ENCODE measurements at regions not wholly inside any gene's neighbourhood (a gene's known extent, or its start where the extent isn't known, plus 50 kb on each side); places are given as distances from the start of the nearest gene placed in this dataset.

DNA sequence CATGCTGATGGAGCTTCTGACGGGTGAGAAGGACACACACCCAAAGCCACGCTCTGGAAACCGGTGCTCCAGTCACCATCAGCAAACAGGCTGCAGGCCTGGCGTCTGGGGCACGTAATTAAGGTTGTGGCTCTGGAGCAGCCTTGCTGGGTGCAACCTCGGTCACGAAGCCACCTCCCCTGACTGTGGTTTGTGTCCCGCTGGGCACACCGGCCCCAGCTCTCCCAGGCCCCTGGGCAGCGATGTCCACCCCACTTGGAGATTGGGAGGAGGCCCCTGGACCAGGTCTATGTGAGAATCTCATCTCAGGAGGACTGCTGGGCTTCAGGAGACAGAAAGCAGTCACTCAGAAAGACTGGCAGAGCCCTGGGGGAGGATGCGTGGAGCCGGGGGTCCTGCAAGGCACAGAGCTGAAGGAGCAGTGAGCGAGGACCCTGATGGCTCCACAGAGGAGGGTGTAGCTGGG is 631.6 kb downstream of the BRD1 start (continued):
- TF ChIP-seq REST (IDR thresholded peaks at IDR 0.05; ENCODE audit: low read depth): no peak
- TF ChIP-seq FOSL1 (IDR thresholded peaks at IDR 0.05; ENCODE audit: low read depth): no peak
- TF ChIP-seq CEBPB (IDR thresholded peaks at IDR 0.05; ENCODE audit: low read depth): no peak
- TF ChIP-seq ZFX (IDR thresholded peaks at IDR 0.05): no peak
- no peak for TF ChIP-seq EZH2 (IDR thresholded peaks at IDR 0.05)
- no peak for TF ChIP-seq CBX3 (IDR thresholded peaks at IDR 0.05; ENCODE audit: low read depth)
- TF ChIP-seq POLR2AphosphoS5 (IDR thresholded peaks at IDR 0.05; ENCODE audit: low read depth, low read length): no peak
- no peak for TF ChIP-seq POLR2A (IDR thresholded peaks at IDR 0.05; ENCODE audit: borderline replicate concordance, extremely low read depth, insufficient read depth, insufficient read length)

- ATAC-seq: no peak
- TF ChIP-seq CEBPB (IDR thresholded peaks at IDR 0.05; ENCODE audit: low read depth): no peak
- TF ChIP-seq MAX (IDR thresholded peaks at IDR 0.05): no peak
- TF ChIP-seq EGR1 (IDR thresholded peaks at IDR 0.05; ENCODE audit: low read depth): no peak
- TF ChIP-seq, protein P1, sequence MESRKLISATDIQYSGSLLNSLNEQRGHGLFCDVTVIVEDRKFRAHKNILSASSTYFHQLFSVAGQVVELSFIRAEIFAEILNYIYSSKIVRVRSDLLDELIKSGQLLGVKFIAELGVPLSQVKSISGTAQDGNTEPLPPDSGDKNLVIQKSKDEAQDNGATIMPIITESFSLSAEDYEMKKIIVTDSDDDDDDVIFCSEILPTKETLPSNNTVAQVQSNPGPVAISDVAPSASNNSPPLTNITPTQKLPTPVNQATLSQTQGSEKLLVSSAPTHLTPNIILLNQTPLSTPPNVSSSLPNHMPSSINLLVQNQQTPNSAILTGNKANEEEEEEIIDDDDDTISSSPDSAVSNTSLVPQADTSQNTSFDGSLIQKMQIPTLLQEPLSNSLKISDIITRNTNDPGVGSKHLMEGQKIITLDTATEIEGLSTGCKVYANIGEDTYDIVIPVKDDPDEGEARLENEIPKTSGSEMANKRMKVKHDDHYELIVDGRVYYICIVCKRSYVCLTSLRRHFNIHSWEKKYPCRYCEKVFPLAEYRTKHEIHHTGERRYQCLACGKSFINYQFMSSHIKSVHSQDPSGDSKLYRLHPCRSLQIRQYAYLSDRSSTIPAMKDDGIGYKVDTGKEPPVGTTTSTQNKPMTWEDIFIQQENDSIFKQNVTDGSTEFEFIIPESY (IDR thresholded peaks at IDR 0.05; ENCODE audit: extremely low read depth, insufficient replicate concordance, low read length): no peak
- TF ChIP-seq POLR2AphosphoS5 (IDR thresholded peaks at IDR 0.05; ENCODE audit: low read depth, low read length): no peak
- TF ChIP-seq ZFX (IDR thresholded peaks at IDR 0.05): no peak
- TF ChIP-seq EZH2 (IDR thresholded peaks at IDR 0.05): no peak
- no peak for TF ChIP-seq FOSL1 (IDR thresholded peaks at IDR 0.05; ENCODE audit: low read depth)
- no peak for TF ChIP-seq TCF7L2 (IDR thresholded peaks at IDR 0.05; ENCODE audit: borderline replicate concordance, extremely low read depth, insufficient read depth, insufficient read length)
- no peak for TF ChIP-seq SRF (IDR thresholded peaks at IDR 0.05; ENCODE audit: low read depth)
- TF ChIP-seq, protein P2, sequence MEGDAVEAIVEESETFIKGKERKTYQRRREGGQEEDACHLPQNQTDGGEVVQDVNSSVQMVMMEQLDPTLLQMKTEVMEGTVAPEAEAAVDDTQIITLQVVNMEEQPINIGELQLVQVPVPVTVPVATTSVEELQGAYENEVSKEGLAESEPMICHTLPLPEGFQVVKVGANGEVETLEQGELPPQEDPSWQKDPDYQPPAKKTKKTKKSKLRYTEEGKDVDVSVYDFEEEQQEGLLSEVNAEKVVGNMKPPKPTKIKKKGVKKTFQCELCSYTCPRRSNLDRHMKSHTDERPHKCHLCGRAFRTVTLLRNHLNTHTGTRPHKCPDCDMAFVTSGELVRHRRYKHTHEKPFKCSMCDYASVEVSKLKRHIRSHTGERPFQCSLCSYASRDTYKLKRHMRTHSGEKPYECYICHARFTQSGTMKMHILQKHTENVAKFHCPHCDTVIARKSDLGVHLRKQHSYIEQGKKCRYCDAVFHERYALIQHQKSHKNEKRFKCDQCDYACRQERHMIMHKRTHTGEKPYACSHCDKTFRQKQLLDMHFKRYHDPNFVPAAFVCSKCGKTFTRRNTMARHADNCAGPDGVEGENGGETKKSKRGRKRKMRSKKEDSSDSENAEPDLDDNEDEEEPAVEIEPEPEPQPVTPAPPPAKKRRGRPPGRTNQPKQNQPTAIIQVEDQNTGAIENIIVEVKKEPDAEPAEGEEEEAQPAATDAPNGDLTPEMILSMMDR (IDR thresholded peaks at IDR 0.05 in 2 of 3, conservative IDR thresholded peaks at IDR 0.05 in 1 of 3; ENCODE audit: borderline replicate concordance in 1 of 3, insufficient read depth in 1 of 3, low read depth in 2 of 3, low read length in 2 of 3): no peak
Observed at GRCh38 chr22:49195636-49196035, 632.0 kb downstream of the BRD1 start.

More at GRCh38 chr22:49195636-49196035, 632.0 kb downstream of the BRD1 start:
- H2AFZ ChIP-seq (ENCODE audit: low read depth, low read length, poor library complexity, severe bottlenecking): no peak overlapping the region
- no peaks in the 10 kb centered on the region for H3K79me2 ChIP-seq (ENCODE audit: insufficient read depth, low read length)
- H4K20me1 ChIP-seq (ENCODE audit: insufficient read depth): no peaks in the 10 kb centered on the region
- DNase-seq (ENCODE audit: low read depth, low spot score): no peak
- no peaks in the 10 kb centered on the region for H3K9me2 ChIP-seq (ENCODE audit: insufficient read depth)
- RAD21 ChIA-PET (ENCODE audit: low non-redundant PET in 1 of 2, low total read pairs in 2 of 2, uncharacterized antibody in 2 of 2, unreplicated experiment in 2 of 2): no interaction called here
- H3K36me3 ChIP-seq (ENCODE audit: control insufficient read depth in 1 of 2, insufficient read depth in 2 of 2, low read length in 2 of 2): no peaks in the 10 kb centered on the region
- no peak overlapping the region for H3K9ac ChIP-seq (ENCODE audit: low read length)
- no peaks in the 10 kb centered on the region for H3K9me3 ChIP-seq (ENCODE audit: control insufficient read depth in 1 of 2, insufficient read depth in 1 of 2, low read depth in 1 of 2, low read length in 2 of 2)
- BruUV-seq (replicated peaks): no TSS peak
- CTCF ChIA-PET: no interaction called here
- H3K4me3 ChIP-seq (replicated peaks in 1 of 2; ENCODE audit: low read depth in 1 of 2, low read length in 2 of 2): no peak overlapping the region
- no peaks in the 10 kb centered on the region for H3K4me1 ChIP-seq (ENCODE audit: control insufficient read depth in 1 of 2, insufficient read depth in 2 of 2, low read length in 2 of 2)
- intact Hi-C loops (cut with micrococcal nuclease): no loop called here
- H3K4me2 ChIP-seq (ENCODE audit: low read length): no peak overlapping the region
- H3K27me3 ChIP-seq (ENCODE audit: insufficient read depth, low read length): peaks cover 34% of the 10 kb centered on the region
- H3K27ac ChIP-seq (ENCODE audit: low read depth, low read length): no peak overlapping the region
- POLR2A ChIA-PET: no interaction called here
